Naive thymus-derived CD8-positive, alpha-beta T cell (primary cell): ENCODE measurements at regions not wholly inside any gene's neighbourhood (a gene's known extent, or its start where the extent isn't known, plus 50 kb on each side); places are given as distances from the start of the nearest gene placed in this dataset.
A peak's percentile ranks its signal among the peaks of the same experiment; 100 is the strongest.

Source experiments
- ATAC-seq, 2 donors: fragments of 150-1000 bp; cut with Tn5 transposase in 1 of 2; sonication (Bioruptor Pico), chemical (Tn5 transposase) in 1 of 2; 1 replicate in 1 of 2; 2 replicates in 1 of 2; pipeline ENCODE4 v1.10.0; 2021; ENCODE audit warnings: mild to moderate bottlenecking in 2 of 2, moderate library complexity in 2 of 2
- POLR2A ChIA-PET: fragments of 350-600 bp; sonication (Branson Sonifier 250); formaldehyde crosslinking; loops from one replicate; lab custom pipeline; 2021; ENCODE audit warnings: antibody characterized with exemption; lab: Charles Lee
- DNase-seq, 10 donors: peaks; one replicate each; pipeline versions ENCODE4 v3.0.0 to v3.0.0-alpha.2; 2020 to 2022
- H3K27ac Mint-ChIP-seq, 10 donors: one replicate each; pipeline ENCODE4 v1.8.0; 2020 to 2022; ENCODE audit warnings: mild to moderate bottlenecking in 10 of 10, mixed read lengths in 10 of 10, moderate library complexity in 4 of 10, inconsistent platforms in 1 of 10
- H3K27me3 Mint-ChIP-seq, 5 donors: one replicate each; pipeline ENCODE4 v1.8.0; 2021 to 2022; ENCODE audit warnings: mixed read lengths in 5 of 5
- H3K36me3 Mint-ChIP-seq, 3 donors: one replicate each; pipeline ENCODE4 v1.8.0; 2020 to 2022; ENCODE audit warnings: mixed read lengths in 3 of 3, mild to moderate bottlenecking in 2 of 3, inconsistent platforms in 1 of 3
- H3K4me1 Mint-ChIP-seq, 4 donors: one replicate each; pipeline ENCODE4 v1.8.0; 2021 to 2022; ENCODE audit warnings: mixed read lengths in 4 of 4
- H3K4me3 Mint-ChIP-seq, 10 donors: one replicate each; pipeline ENCODE4 v1.8.0; 2020 to 2022; ENCODE audit warnings: mild to moderate bottlenecking in 10 of 10, mixed read lengths in 10 of 10, moderate library complexity in 6 of 10, inconsistent platforms in 1 of 10
- H3K9me3 Mint-ChIP-seq, 9 donors: one replicate each; pipeline ENCODE4 v1.8.0; 2020 to 2022; ENCODE audit warnings: mixed read lengths in 9 of 9, mild to moderate bottlenecking in 3 of 9, inconsistent platforms in 1 of 9, moderate library complexity in 1 of 9

DNA sequence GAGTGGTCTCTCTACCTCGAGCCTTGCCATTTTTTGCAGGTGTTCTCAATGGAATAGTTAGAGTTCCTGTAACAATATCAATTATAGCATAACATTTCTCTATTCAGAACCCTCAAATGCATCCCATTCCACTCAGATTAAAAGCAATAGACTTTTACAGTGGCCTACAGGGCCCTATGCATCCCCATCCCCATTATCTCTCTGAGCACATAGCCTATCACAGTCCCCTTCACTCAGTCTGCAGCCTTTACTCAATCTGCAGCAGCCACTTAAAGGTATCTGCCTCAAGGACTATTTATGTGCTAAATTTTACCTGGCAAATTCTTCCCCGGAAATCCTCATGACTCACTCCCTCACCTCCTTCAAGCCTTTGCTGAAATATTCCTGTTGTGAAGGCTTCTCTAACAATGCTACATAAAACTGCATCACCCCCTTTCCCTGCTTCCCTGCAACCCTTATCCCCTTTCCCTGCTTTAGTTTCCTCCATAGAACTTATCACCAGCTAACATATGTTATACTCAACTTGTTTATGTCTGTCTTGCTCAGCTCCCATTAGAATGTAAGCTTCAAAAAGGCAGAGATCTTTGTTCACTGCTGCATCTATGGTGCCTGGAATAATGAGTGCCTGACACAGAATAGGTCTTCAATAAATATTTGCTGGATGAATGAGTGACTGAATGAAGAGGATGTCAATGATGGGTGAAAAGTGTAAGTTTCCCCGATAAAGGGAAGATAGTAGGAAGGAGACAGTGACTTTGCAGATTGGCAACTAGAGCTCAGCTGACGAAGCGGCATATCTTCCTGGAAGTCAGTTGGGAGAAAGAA lies 54.1 kb upstream of the ZNF366 start:
- H3K27me3 Mint-ChIP-seq: peaks cover 15 to 44% (median 29%) of the 10 kb centered on the region in 5 donors
- POLR2A ChIA-PET: no interaction called here

DNA sequence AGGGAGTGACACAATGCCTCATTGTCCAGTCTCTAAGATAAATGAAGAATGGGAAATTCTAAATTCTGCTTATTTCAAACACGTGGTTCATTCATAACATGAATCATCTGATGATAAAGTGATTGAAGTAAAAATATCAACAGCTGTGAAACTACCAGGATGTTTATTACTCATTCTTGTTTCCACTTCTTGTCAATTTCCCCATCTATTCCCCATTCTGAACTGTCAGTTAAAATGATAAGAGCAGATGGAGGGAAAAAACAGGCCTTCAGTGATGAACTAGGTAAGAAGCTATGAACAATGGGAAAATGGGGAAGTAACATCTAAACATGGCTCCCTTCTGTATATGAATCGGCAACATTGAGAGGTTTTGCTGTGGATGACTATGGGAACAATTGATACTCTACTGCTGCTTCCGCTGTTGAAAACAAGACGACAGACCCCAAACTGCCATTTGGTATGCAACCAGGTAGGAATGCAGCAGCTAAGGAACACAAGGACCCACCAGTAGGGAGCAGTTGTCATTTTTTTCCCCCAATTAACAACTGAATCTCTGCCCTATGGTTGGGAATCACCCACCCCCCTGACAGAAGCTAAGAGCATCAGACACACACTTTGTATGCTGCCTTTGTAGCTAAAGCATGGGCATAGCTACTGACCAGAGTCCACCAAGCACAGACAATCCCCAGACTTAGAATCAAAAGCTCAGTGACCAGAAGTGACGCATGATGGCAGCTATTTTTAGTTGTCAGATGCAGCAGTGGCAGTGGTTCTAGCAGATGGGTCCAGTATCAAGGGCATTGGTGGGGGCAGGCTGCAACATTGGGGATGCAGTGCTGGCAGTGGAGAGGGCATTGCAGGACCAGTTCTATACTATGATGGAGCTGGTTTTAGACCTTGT lies 52.9 kb upstream of the ZNF366 start:
- DNase-seq (no peak), ATAC-seq (no peak)
- POLR2A ChIA-PET: no interaction called here
- Mint-ChIP-seq H3K4me3 (no peak overlapping the region), H3K4me1 (peaks cover 8 to 15% (median 11%) of the 10 kb centered on the region in 4 donors), H3K36me3 (no peaks in the 10 kb centered on the region), H3K9me3 (peaks cover 0 to 2% (median 0%) of the 10 kb centered on the region in 9 donors), H3K27ac (no peak overlapping the region), H3K27me3 (peaks cover 13 to 44% (median 25%) of the 10 kb centered on the region in 5 donors)

More for the DNA sequence above, 54.1 kb upstream of the ZNF366 start:
- Mint-ChIP-seq H3K4me3 (no peak overlapping the region), H3K9me3 (peaks cover 0 to 2% (median 0%) of the 10 kb centered on the region in 9 donors), H3K36me3 (no peaks in the 10 kb centered on the region), H3K27ac (no peak overlapping the region), H3K4me1 (peaks cover 7 to 12% (median 8%) of the 10 kb centered on the region in 4 donors)
- no peak for DNase-seq
- no peak for ATAC-seq

DNA sequence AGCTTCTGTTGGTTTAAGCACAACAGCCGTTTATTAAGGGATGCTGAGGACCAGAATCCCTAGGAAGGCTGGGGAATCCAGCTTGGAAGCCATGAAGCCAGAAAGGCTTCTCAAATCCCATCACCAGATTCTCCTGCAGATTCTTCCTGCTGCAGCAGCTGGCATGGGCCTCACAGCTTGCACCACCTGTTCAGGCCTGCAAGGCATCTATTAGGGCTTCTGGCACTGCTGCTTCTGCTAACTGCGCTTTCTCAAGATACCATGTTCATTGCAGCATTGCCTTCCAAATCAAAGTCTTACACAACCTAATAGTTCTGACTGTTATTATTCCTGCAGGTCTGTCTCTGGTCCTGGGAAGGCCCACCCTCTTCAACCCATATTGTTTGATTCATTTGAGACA lies 51.2 kb upstream of the ZNF366 start:
- POLR2A ChIA-PET: no interaction called here
- H3K27me3 Mint-ChIP-seq: peaks cover 24 to 56% (median 37%) of the 10 kb centered on the region in 5 donors
- H3K4me1 Mint-ChIP-seq: peaks cover 8 to 15% (median 11%) of the 10 kb centered on the region in 4 donors
- H3K4me3 Mint-ChIP-seq: no peak overlapping the region
- no peaks in the 10 kb centered on the region for H3K36me3 Mint-ChIP-seq
- peaks cover 0 to 2% (median 0%) of the 10 kb centered on the region in 9 donors for H3K9me3 Mint-ChIP-seq
- peak overlapping the region in 1 of 10 donors; percentile 27 for H3K27ac Mint-ChIP-seq
- no peak for ATAC-seq
- DNase-seq: no peak

DNA sequence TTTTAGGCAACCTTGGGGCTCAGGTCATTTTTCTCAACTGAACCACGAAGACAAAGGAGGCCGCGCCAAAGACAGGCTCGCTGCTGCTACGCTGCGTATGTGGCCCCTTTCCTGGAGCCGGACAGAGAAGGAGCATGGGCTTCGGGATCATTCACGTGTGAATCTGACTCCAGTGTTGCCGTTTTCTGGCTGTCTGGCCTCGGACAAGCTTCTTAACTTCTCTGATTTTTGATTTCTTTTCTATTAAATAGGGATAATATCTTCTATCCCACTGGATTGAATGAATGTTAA lies 50.8 kb upstream of the ZNF366 start:
- no peak overlapping the region for H3K27ac Mint-ChIP-seq
- POLR2A ChIA-PET: no interaction called here
- H3K4me3 Mint-ChIP-seq: no peak overlapping the region
- DNase-seq: no peak
- H3K9me3 Mint-ChIP-seq: peaks cover 0 to 2% (median 0%) of the 10 kb centered on the region in 9 donors
- H3K4me1 Mint-ChIP-seq: peaks cover 8 to 15% (median 11%) of the 10 kb centered on the region in 4 donors
- H3K27me3 Mint-ChIP-seq: peaks cover 27 to 60% (median 39%) of the 10 kb centered on the region in 5 donors
- no peak for ATAC-seq
- H3K36me3 Mint-ChIP-seq: no peaks in the 10 kb centered on the region

DNA sequence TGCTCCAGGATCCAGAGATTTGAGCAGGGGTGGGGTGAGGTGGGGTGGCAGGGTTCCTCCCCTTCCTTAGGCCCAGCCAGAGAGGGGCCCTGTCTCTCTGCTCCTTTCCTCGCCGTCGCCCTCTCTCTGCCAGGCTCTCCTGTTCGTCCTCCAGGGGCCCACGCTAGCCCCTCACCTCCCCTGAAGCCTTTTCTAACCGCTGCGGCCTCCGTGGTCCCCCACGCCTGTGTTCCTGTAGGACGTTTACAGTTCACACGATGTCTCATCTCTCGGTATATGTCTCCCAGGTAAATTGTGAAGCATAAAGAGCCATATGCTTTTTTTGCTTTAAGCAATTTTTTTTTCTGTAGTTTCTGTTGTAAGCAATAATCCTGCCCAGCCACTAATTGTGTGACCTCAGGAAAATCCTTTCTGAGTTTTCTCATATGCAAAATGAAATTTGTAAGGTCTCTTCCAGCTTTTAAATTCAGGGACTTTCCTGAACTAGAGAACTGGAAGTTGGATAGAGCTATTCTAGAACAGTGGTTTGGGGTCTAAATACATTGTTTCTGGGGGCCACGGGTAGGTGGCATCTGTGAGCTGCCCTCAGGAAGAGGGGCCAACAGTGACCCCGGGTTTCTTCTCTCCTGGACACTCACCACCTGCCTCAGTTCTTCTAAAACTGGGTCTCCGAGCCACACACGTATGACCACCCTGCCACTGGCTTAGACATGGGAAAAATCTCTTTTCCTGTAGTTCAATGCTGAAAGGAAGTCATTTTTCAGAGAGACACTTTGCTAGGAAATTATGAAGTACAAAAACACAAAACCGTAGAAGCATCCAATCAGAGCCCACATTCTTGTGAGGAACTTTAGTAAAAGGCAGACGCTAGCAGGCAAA lies 50.2 kb upstream of the ZNF366 start:
- ATAC-seq (peak in 1 of 2 donors; percentile 37), DNase-seq (no peak)
- peak overlapping the region in 4 of 10 donors; percentile 29 to 68 (median 62) for H3K27ac Mint-ChIP-seq
- peaks cover 8 to 15% (median 11%) of the 10 kb centered on the region in 4 donors for H3K4me1 Mint-ChIP-seq
- H3K9me3 Mint-ChIP-seq: peaks cover 0 to 2% (median 0%) of the 10 kb centered on the region in 9 donors
- POLR2A ChIA-PET: no interaction called here
- H3K4me3 Mint-ChIP-seq: peak overlapping the region; percentile 54 to 89 (median 82)
- H3K36me3 Mint-ChIP-seq: no peaks in the 10 kb centered on the region
- peaks cover 27 to 66% (median 42%) of the 10 kb centered on the region in 5 donors for H3K27me3 Mint-ChIP-seq
